Neural progenitor cell (in vitro differentiated cells): ENCODE measurements at regions not wholly inside any gene's neighbourhood (a gene's known extent, or its start where the extent isn't known, plus 50 kb on each side); places are given as distances from the start of the nearest gene placed in this dataset.
A peak's percentile ranks its signal among the peaks of the same experiment; 100 is the strongest.
"Not testable (repeated sequence)": the region's sequence is repeated elsewhere in the genome, so short reads cannot be mapped to it uniquely, and the experiment has no call there.

Source experiments
- DNase-seq: peaks from one replicate; pipeline ENCODE4 v3.0.0-alpha.2; 2016; ENCODE audit warnings: low spot score
- H2AFZ ChIP-seq: fragments of 200-600 bp; sonication (generic); replicated peaks from 2 replicates; pipeline ENCODE4 v1.6.1; 2016; ENCODE audit warnings: antibody characterized with exemption
- H3F3A ChIP-seq: fragments of 200-600 bp; sonication (generic); 2 replicates; pipeline ENCODE4 v1.6.1; 2016; ENCODE audit warnings: antibody characterized with exemption, low read depth
- H3K27ac ChIP-seq: fragments of 200-600 bp; sonication (generic); 2 replicates; pipeline ENCODE4 v1.5.1; 2016; ENCODE audit warnings: mild to moderate bottlenecking
- H3K27me3 ChIP-seq: fragments of 200-600 bp; sonication (generic); 2 replicates; pipeline ENCODE4 v1.6.1; 2016; ENCODE audit warnings: mild to moderate bottlenecking, moderate library complexity
- H3K36me3 ChIP-seq: fragments of 200-600 bp; sonication (generic); 2 replicates; pipeline ENCODE4 v1.5.1; 2016
- H3K4me1 ChIP-seq: fragments of 200-600 bp; sonication (generic); 2 replicates; pipeline ENCODE4 v1.6.1; 2016; ENCODE audit warnings: mixed run types
- H3K4me2 ChIP-seq: fragments of 200-600 bp; sonication (generic); 2 replicates; pipeline ENCODE4 v1.6.1; 2016
- H3K4me3 ChIP-seq: fragments of 200-600 bp; sonication (generic); 2 replicates; pipeline ENCODE4 v1.5.1; 2016
- H3K79me2 ChIP-seq: fragments of 200-600 bp; sonication (generic); 2 replicates; pipeline ENCODE4 v1.6.1; 2016; ENCODE audit warnings: low read depth
- H3K9ac ChIP-seq: fragments of 200-600 bp; sonication (generic); 2 replicates; pipeline ENCODE4 v1.6.1; 2016
- H3K9me3 ChIP-seq: fragments of 200-600 bp; sonication (generic); 2 replicates; pipeline ENCODE4 v1.5.1; 2016; ENCODE audit warnings: low read depth
- H4K20me1 ChIP-seq: fragments of 200-600 bp; sonication (generic); 2 replicates; pipeline ENCODE4 v1.6.1; 2016; ENCODE audit warnings: low read depth
- H3K27ac Mint-ChIP-seq: 3 replicates; pipeline ENCODE4 v1.8.0; 2021; ENCODE audit warnings: mixed read lengths
- H3K27me3 Mint-ChIP-seq: 2 replicates; pipeline ENCODE4 v1.8.0; 2022; ENCODE audit warnings: low read depth, mild to moderate bottlenecking, inconsistent platforms, moderate library complexity, mixed read lengths; ENCODE audit not compliant: insufficient read depth
- H3K36me3 Mint-ChIP-seq: 3 replicates; pipeline ENCODE4 v1.8.0; 2021; ENCODE audit warnings: mixed read lengths
- H3K4me1 Mint-ChIP-seq: 3 replicates; pipeline ENCODE4 v1.8.0; 2021; ENCODE audit warnings: mixed read lengths
- H3K4me3 Mint-ChIP-seq: 3 replicates; pipeline ENCODE4 v1.8.0; 2021; ENCODE audit warnings: mild to moderate bottlenecking, moderate library complexity, mixed read lengths
- H3K9me3 Mint-ChIP-seq: 3 replicates; pipeline ENCODE4 v1.8.0; 2020; ENCODE audit warnings: mixed read lengths
- EZH2 ChIP-seq: fragments of 200-600 bp; sonication (generic); IDR thresholded peaks from 2 replicates; pipeline ENCODE4 v1.6.1; 2017; ENCODE audit warnings: antibody characterized with exemption, mild to moderate bottlenecking, moderate library complexity
- EZH2phosphoT487 ChIP-seq: fragments of 200-600 bp; sonication (generic); IDR thresholded peaks from 2 replicates; pipeline ENCODE4 v1.6.1; 2017; ENCODE audit warnings: antibody characterized with exemption
- TF ChIP-seq, protein P1 (sequence below): fragments of 200-600 bp; sonication (generic); IDR thresholded peaks from 2 replicates; pipeline ENCODE4 v1.5.1; 2017; ENCODE audit warnings: antibody characterized with exemption, mild to moderate bottlenecking

DNA sequence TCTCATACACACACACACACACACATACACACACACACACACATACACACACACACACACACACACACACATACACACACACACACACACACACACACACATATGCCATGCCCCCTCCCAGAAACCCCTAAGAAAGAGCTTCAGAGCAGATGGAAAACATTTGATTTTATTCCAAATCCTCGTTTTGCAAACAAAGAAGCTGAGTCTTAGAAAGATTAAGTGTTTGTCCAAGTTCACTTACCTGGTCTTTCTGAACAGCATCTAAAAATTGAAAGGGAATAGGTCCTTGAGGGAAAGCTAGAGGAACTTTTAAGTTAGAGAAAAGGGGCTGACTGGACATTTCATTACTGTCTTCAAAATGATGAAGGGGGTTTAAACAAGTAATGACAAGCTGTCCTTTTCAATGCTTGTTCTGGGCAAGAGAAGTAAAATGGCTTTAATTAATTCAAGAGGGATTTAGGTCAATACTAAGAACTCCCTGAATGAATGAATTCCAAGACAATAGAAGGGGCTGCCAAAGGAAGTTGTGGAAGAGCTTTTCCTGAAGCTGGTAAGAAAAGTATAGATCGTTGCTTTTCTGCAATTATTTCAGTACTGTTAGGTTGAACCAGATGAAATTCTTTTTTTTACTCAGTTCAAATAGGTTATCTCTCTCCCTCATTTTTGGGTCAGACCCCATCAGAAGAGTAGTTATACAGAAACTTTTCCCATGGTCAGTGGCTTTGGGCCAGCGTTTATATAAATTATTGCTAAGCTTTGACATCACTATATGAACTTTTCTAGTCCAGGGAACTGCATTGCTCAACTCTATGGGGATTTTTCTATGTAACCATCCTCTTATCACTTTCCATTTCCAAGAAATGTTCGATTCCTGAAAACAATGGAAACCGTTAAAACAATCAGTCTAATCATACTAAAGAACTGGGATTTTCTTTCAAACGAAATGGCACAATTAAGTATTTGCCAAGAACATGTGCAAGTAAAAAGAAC lies 261.4 kb downstream of the MTERF1 start:
- no peak overlapping the region for H3K4me3 ChIP-seq
- no peaks in the 10 kb centered on the region for H3K9me3 ChIP-seq
- no peak overlapping the region for H2AFZ ChIP-seq
- peak overlapping the region; percentile 19 for H3K4me3 Mint-ChIP-seq
- H3K79me2 ChIP-seq, result no peaks in the 10 kb centered on the region
- peaks cover 3% of the 10 kb centered on the region for H3K27me3 Mint-ChIP-seq
- peak overlapping the region; percentile 43 for H3K27ac Mint-ChIP-seq
- H3K36me3 Mint-ChIP-seq, result no peaks in the 10 kb centered on the region
- no peaks in the 10 kb centered on the region for H4K20me1 ChIP-seq
- peak; percentile 52 for DNase-seq
- H3K9ac ChIP-seq, result no peak overlapping the region
- peak overlapping the region; percentile 57 for H3K4me2 ChIP-seq
- peaks cover 13% of the 10 kb centered on the region for H3K4me1 ChIP-seq
- H3K4me1 Mint-ChIP-seq, result peaks cover 25% of the 10 kb centered on the region
- no peak overlapping the region for H3K27ac ChIP-seq
- peaks cover 6% of the 10 kb centered on the region for H3F3A ChIP-seq
- H3K36me3 ChIP-seq, result no peaks in the 10 kb centered on the region
- no peaks in the 10 kb centered on the region for H3K9me3 Mint-ChIP-seq
- no peaks in the 10 kb centered on the region for H3K27me3 ChIP-seq
- TF ChIP-seq EZH2phosphoT487 (peak; percentile 53), EZH2 (no peak)
- TF ChIP-seq, protein P1, sequence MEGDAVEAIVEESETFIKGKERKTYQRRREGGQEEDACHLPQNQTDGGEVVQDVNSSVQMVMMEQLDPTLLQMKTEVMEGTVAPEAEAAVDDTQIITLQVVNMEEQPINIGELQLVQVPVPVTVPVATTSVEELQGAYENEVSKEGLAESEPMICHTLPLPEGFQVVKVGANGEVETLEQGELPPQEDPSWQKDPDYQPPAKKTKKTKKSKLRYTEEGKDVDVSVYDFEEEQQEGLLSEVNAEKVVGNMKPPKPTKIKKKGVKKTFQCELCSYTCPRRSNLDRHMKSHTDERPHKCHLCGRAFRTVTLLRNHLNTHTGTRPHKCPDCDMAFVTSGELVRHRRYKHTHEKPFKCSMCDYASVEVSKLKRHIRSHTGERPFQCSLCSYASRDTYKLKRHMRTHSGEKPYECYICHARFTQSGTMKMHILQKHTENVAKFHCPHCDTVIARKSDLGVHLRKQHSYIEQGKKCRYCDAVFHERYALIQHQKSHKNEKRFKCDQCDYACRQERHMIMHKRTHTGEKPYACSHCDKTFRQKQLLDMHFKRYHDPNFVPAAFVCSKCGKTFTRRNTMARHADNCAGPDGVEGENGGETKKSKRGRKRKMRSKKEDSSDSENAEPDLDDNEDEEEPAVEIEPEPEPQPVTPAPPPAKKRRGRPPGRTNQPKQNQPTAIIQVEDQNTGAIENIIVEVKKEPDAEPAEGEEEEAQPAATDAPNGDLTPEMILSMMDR, result no peak

DNA sequence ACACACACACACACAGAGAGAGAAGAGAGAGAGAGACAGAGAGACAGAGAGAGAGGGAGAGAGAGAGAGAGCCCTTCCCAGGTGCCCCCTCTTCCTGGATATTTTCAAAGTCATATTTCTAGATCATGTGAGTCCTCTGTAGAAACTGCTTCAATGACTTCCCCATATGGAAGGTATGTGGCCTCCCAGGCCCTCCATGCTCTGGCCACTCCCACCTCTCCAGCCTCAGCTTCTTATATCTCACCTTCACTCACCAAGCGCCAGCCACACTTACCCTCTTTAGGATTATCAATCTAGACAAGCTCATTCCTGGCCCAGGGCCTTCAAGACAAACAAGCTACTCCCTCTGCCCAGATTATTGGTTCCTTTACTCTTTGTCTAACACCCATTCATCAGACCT lies 259.7 kb downstream of the MTERF1 start:
- peak overlapping the region; percentile 73 for H3K27ac Mint-ChIP-seq
- H3K27ac ChIP-seq, result no peak overlapping the region
- H3K4me3 Mint-ChIP-seq, result no peak overlapping the region
- H3K4me3 ChIP-seq, result no peak overlapping the region
- peaks cover 25% of the 10 kb centered on the region for H3K4me1 Mint-ChIP-seq
- H3K36me3 Mint-ChIP-seq, result no peaks in the 10 kb centered on the region
- peaks cover 3% of the 10 kb centered on the region for H3K27me3 Mint-ChIP-seq
- H3F3A ChIP-seq, result peaks cover 6% of the 10 kb centered on the region
- H3K4me1 ChIP-seq, result peaks cover 13% of the 10 kb centered on the region
- H3K4me2 ChIP-seq, result no peak overlapping the region
- no peak overlapping the region for H2AFZ ChIP-seq
- no peaks in the 10 kb centered on the region for H3K36me3 ChIP-seq
- no peaks in the 10 kb centered on the region for H3K9me3 Mint-ChIP-seq
- TF ChIP-seq EZH2phosphoT487, result no peak
- TF ChIP-seq, protein P1, result no peak
- TF ChIP-seq EZH2, result no peak
- DNase-seq, result no peak
- H3K27me3 ChIP-seq, result no peaks in the 10 kb centered on the region
- H3K9me3 ChIP-seq, result no peaks in the 10 kb centered on the region
- H3K79me2 ChIP-seq, result no peaks in the 10 kb centered on the region
- H3K9ac ChIP-seq, result no peak overlapping the region
- H4K20me1 ChIP-seq, result no peaks in the 10 kb centered on the region

DNA sequence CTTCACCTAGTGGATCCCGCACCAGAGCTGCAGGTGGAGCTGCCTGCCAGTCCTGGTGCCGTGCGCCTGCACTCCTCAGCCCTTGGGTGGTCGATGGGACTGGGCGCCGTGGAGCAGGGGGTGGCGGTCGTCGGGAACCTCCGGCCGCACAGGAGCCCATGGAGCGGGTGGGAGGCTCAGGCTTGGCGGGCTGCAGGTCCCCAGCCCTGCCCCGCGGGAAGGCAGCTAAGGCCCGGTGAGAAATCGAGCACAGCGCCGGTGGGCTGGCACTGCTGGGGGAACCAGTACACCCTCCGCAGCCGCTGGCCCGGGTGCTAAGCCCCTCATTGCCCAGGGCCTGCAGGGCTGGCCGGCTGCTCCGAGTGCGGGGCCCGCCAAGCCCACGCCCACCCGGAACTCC lies 253.2 kb downstream of the MTERF1 start:
- H3K9ac ChIP-seq, H3K27ac ChIP-seq, H3K36me3 ChIP-seq, DNase-seq, H3K27me3 Mint-ChIP-seq, H3K36me3 Mint-ChIP-seq, H3K27ac Mint-ChIP-seq, H3K4me3 Mint-ChIP-seq, H3K4me1 ChIP-seq, H3K27me3 ChIP-seq, H4K20me1 ChIP-seq, H2AFZ ChIP-seq, H3K9me3 ChIP-seq, H3K9me3 Mint-ChIP-seq, H3K79me2 ChIP-seq, H3K4me2 ChIP-seq, H3K4me3 ChIP-seq, H3F3A ChIP-seq: not testable (repeated sequence)
- H3K4me1 Mint-ChIP-seq, result peaks cover 13% of the 10 kb centered on the region

DNA sequence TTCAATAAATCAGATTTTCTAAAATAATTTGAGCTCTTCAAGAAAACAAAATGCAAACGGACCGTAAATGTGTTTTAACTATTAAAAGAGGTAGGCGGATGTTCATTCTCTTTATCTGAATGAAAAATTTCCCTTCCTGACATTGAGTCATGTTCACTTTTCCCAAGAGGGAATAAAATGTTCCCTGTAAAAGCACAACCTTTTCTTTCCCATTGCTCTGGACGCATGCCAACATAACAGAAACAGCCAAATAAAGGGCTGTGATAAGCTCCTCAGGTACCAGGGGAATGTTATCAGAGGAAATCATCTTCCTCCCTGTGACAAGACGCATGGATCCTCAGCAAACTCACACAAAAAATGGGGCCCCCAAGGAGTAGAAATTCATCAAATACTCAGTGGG lies 251.8 kb downstream of the MTERF1 start:
- no peaks in the 10 kb centered on the region for H3K27me3 ChIP-seq
- Mint-ChIP-seq H3K27ac (no peak overlapping the region), H3K9me3 (peaks cover 4% of the 10 kb centered on the region), H3K27me3 (peaks cover 3% of the 10 kb centered on the region), H3K4me3 (no peak overlapping the region), H3K4me1 (peaks cover 27% of the 10 kb centered on the region), H3K36me3 (no peaks in the 10 kb centered on the region)
- peaks cover 17% of the 10 kb centered on the region for H3K4me1 ChIP-seq
- H3K36me3 ChIP-seq, result no peaks in the 10 kb centered on the region
- no peak overlapping the region for H3K9ac ChIP-seq
- TF ChIP-seq EZH2 (no peak), EZH2phosphoT487 (no peak)
- TF ChIP-seq, protein P1, result no peak
- H3K4me3 ChIP-seq, result no peak overlapping the region
- H3K79me2 ChIP-seq, result no peaks in the 10 kb centered on the region
- H3F3A ChIP-seq, result no peaks in the 10 kb centered on the region
- DNase-seq, result no peak
- no peak overlapping the region for H2AFZ ChIP-seq
- H3K27ac ChIP-seq, result no peak overlapping the region
- H4K20me1 ChIP-seq, result no peaks in the 10 kb centered on the region
- no peak overlapping the region for H3K4me2 ChIP-seq
- no peaks in the 10 kb centered on the region for H3K9me3 ChIP-seq
